Uterus (tissue), 3 donors: ENCODE measurements at regions not wholly inside any gene's neighbourhood (a gene's known extent, or its start where the extent isn't known, plus 50 kb on each side); places are given as distances from the start of the nearest gene placed in this dataset.
"Not testable (repeated sequence)": the region's sequence is repeated elsewhere in the genome, so short reads cannot be mapped to it uniquely, and the experiment has no call there.

Source experiments
- DNase-seq, 2 donors: peaks; one replicate each; pipeline ENCODE4 v3.0.0-alpha.2; 2019 to 2020
- H3K27ac ChIP-seq, 2 donors: fragments of 200-600 bp; sonication (generic); 1 replicate in 1 of 2; 2 replicates in 1 of 2; pipeline ENCODE4 v1.5.1; 2016 to 2018
- H3K27me3 ChIP-seq, 2 donors: fragments of 200-600 bp; sonication (generic); one replicate each; pipeline ENCODE4 v1.5.1; 2018 to 2019; ENCODE audit warnings: control low read depth in 1 of 2
- H3K36me3 ChIP-seq, 2 donors: fragments of 200-600 bp; sonication (generic); one replicate each; pipeline ENCODE4 v1.5.1; 2019; ENCODE audit warnings: control low read depth in 1 of 2
- H3K4me1 ChIP-seq, 2 donors: fragments of 200-600 bp; sonication (generic); one replicate each; pipeline ENCODE4 v1.5.1; 2018 to 2019; ENCODE audit warnings: control low read depth in 1 of 2
- H3K4me3 ChIP-seq, 2 donors: fragments of 200-600 bp; sonication (generic); 1 replicate in 1 of 2; 2 replicates in 1 of 2; pipeline ENCODE4 v1.5.1; 2018 to 2019; ENCODE audit warnings: mild to moderate bottlenecking in 1 of 2
- H3K9me3 ChIP-seq, 2 donors: fragments of 200-600 bp; sonication (generic); one replicate each; pipeline ENCODE4 v1.5.1; 2019; ENCODE audit warnings: control low read depth in 1 of 2
- CTCF ChIP-seq, 4 experiments: fragments of 200-600 bp in 2 of 4; fragments of 450-650 bp in 2 of 4; sonication (generic) in 2 of 4; IDR thresholded peaks; one replicate each; pipeline ENCODE4 v1.5.1; 2016 to 2019; ENCODE audit warnings: antibody characterized with exemption in 4 of 4, mild to moderate bottlenecking in 2 of 4, moderate library complexity in 1 of 4
- POLR2A ChIP-seq, 2 donors: fragments of 450-650 bp; IDR thresholded peaks; one replicate each; pipeline ENCODE4 v1.6.1; 2016; ENCODE audit warnings: antibody characterized with exemption in 2 of 2, mild to moderate bottlenecking in 1 of 2, moderate library complexity in 1 of 2
- intact Hi-C: fragments of 100-400 bp; cut with DNase I; formaldehyde crosslinking; loops from one replicate; pipeline ENCODE4 v1.15.1; 2023; ENCODE audit warnings: low total_unique reads
- donor health status: DM: yes; HTN: yes; CAD: no.

GRCh38 chr4:174401471-174402130 is 117.9 kb downstream of the CEP44 start:
- no peaks in the 10 kb centered on the region for H3K27me3 ChIP-seq
- H3K4me1 ChIP-seq, result no peaks in the 10 kb centered on the region
- no peak for DNase-seq
- H3K4me3 ChIP-seq, result no peak overlapping the region
- TF ChIP-seq POLR2A (IDR thresholded peaks at IDR 0.05), result no peak
- no peak for TF ChIP-seq CTCF (IDR thresholded peaks at IDR 0.05)
- intact Hi-C loops, result no loop called here
- H3K27ac ChIP-seq, result no peak overlapping the region
- no peaks in the 10 kb centered on the region for H3K36me3 ChIP-seq
- no peaks in the 10 kb centered on the region for H3K9me3 ChIP-seq

GRCh38 chr4:174400603-174401302 is 117.0 kb downstream of the CEP44 start:
- H3K9me3 ChIP-seq, H3K4me3 ChIP-seq, H3K36me3 ChIP-seq, H3K27ac ChIP-seq, intact Hi-C loops, H3K4me1 ChIP-seq, H3K27me3 ChIP-seq, DNase-seq: not testable (repeated sequence)

- Histone ChIP-seq H3K36me3 (no peaks in the 10 kb centered on the region), H3K9me3 (no peaks in the 10 kb centered on the region), H3K4me3 (no peak overlapping the region), H3K27ac (peak overlapping the region; percentile 41 to 53), H3K27me3 (no peaks in the 10 kb centered on the region), H3K4me1 (no peaks in the 10 kb centered on the region)
- DNase-seq, result no peak
- intact Hi-C loops, result no loop called here
- TF ChIP-seq CTCF (IDR thresholded peaks at IDR 0.05), result no peak
- no peak for TF ChIP-seq POLR2A (IDR thresholded peaks at IDR 0.05)
Observed at GRCh38 chr4:174398728-174399127, 115.0 kb downstream of the CEP44 start.

GRCh38 chr4:174397366-174398155 is 113.8 kb downstream of the CEP44 start:
- TF ChIP-seq POLR2A (IDR thresholded peaks at IDR 0.05) (no peak), CTCF (IDR thresholded peaks at IDR 0.05) (no peak)
- H3K4me3 ChIP-seq, result no peak overlapping the region

GRCh38 chr4:174396599-174397110 is 112.9 kb downstream of the CEP44 start:
- Histone ChIP-seq H3K27me3 (no peaks in the 10 kb centered on the region), H3K9me3 (no peaks in the 10 kb centered on the region), H3K4me3 (no peak overlapping the region), H3K27ac (peak overlapping the region; percentile 29 to 53), H3K36me3 (no peaks in the 10 kb centered on the region), H3K4me1 (no peaks in the 10 kb centered on the region)
- TF ChIP-seq CTCF (IDR thresholded peaks at IDR 0.05) (no peak), POLR2A (IDR thresholded peaks at IDR 0.05) (no peak)
- no peak for DNase-seq
- intact Hi-C loops, result no loop called here

More at GRCh38 chr4:174397366-174398155, 113.8 kb downstream of the CEP44 start:
- H3K4me1 ChIP-seq, result no peaks in the 10 kb centered on the region
- H3K9me3 ChIP-seq, result no peaks in the 10 kb centered on the region
- H3K36me3 ChIP-seq, result no peaks in the 10 kb centered on the region
- intact Hi-C loops, result no loop called here
- peak overlapping the region; percentile 29 to 53 for H3K27ac ChIP-seq
- DNase-seq, result no peak
- H3K27me3 ChIP-seq, result no peaks in the 10 kb centered on the region
